ENCODE measurements at regions not wholly inside any gene's neighbourhood (a gene's known extent, or its start where the extent isn't known, plus 50 kb on each side); places are given as distances from the start of the nearest gene placed in this dataset.

DNA sequence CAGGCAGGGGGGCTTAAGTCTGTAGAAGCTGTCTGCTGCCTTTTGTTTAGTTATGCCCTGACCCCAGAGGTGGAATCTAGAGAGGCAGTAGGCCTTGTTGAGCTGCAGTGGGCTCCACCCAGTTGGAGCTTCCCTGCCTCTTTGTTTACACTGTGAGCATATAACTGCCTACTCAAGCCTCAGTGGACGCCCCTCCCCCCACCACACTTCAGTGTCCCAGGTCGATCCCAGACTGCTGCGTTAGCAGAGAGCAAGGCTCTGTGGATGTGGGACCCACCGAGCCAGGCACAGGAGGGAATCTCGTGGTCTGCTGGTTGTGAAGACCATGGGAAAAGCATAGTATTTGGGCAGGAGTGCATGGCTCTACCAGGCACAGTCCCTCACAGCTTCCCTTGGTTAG lies 446.8 kb upstream of the RARB start:
- Histone ChIP-seq H3K36me3 (ENCODE audit: insufficient read depth) (no peaks in the 10 kb centered on the region), H3K79me2 (ENCODE audit: insufficient read depth, low read depth) (no peaks in the 10 kb centered on the region), H4K20me1 (ENCODE audit: insufficient read depth) (no peaks in the 10 kb centered on the region), H3K4me1 (ENCODE audit: low read depth, poor library complexity, severe bottlenecking) (no peaks in the 10 kb centered on the region), H3K4me3 (IDR thresholded peaks at IDR 0.05; ENCODE audit: insufficient read depth, low read depth, low read length) (no peak overlapping the region), H3K4me2 (no peak overlapping the region), H3K27me3 (ENCODE audit: insufficient read depth, low read depth) (no peaks in the 10 kb centered on the region), H3K9ac (no peak overlapping the region), H2AFZ (ENCODE audit: low read depth) (no peak overlapping the region), H3K27ac (no peak overlapping the region)
- TF ChIP-seq, protein P1, sequence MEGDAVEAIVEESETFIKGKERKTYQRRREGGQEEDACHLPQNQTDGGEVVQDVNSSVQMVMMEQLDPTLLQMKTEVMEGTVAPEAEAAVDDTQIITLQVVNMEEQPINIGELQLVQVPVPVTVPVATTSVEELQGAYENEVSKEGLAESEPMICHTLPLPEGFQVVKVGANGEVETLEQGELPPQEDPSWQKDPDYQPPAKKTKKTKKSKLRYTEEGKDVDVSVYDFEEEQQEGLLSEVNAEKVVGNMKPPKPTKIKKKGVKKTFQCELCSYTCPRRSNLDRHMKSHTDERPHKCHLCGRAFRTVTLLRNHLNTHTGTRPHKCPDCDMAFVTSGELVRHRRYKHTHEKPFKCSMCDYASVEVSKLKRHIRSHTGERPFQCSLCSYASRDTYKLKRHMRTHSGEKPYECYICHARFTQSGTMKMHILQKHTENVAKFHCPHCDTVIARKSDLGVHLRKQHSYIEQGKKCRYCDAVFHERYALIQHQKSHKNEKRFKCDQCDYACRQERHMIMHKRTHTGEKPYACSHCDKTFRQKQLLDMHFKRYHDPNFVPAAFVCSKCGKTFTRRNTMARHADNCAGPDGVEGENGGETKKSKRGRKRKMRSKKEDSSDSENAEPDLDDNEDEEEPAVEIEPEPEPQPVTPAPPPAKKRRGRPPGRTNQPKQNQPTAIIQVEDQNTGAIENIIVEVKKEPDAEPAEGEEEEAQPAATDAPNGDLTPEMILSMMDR (conservative IDR thresholded peaks at IDR 0.05; ENCODE audit: low read depth, low read length) = no peak

- no peaks in the 10 kb centered on the region for H4K20me1 ChIP-seq (ENCODE audit: insufficient read depth)
- no peaks in the 10 kb centered on the region for H3K27me3 ChIP-seq (ENCODE audit: insufficient read depth, low read depth)
- TF ChIP-seq, protein P1 (conservative IDR thresholded peaks at IDR 0.05; ENCODE audit: low read depth, low read length) = no peak
- H3K27ac ChIP-seq = no peak overlapping the region
- no peaks in the 10 kb centered on the region for H3K4me1 ChIP-seq (ENCODE audit: low read depth, poor library complexity, severe bottlenecking)
- no peaks in the 10 kb centered on the region for H3K36me3 ChIP-seq (ENCODE audit: insufficient read depth)
- no peak overlapping the region for H2AFZ ChIP-seq (ENCODE audit: low read depth)
- H3K79me2 ChIP-seq (ENCODE audit: insufficient read depth, low read depth) = no peaks in the 10 kb centered on the region
- no peak overlapping the region for H3K4me3 ChIP-seq (IDR thresholded peaks at IDR 0.05; ENCODE audit: insufficient read depth, low read depth, low read length)
- no peak overlapping the region for H3K4me2 ChIP-seq
- H3K9ac ChIP-seq = no peak overlapping the region
Observed at GRCh38 chr3:24981924-24982323, 446.1 kb upstream of the RARB start.

DNA sequence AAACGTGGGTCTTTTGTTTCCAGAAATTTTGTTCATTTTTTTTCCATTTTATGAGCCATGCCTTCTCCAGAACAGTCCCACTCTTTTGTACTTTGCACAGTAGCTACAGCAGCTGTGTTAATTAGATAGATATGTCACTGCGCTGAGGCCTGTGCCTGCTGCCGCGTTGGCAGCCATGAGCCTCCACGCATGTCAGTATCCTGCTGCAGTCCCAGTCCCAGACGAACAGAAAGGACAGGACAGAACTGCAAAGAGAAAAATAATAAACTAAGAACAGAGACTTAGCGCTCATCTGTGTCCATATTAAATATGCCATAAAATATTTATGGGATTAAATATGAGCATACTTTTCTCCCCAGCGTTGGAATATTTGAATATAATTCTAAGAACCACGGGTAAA lies 442.4 kb upstream of the RARB start:
- Histone ChIP-seq H4K20me1 (ENCODE audit: insufficient read depth) (no peaks in the 10 kb centered on the region), H2AFZ (ENCODE audit: low read depth) (no peak overlapping the region), H3K9ac (no peak overlapping the region), H3K36me3 (ENCODE audit: insufficient read depth) (no peaks in the 10 kb centered on the region), H3K27me3 (ENCODE audit: insufficient read depth, low read depth) (no peaks in the 10 kb centered on the region), H3K4me2 (no peak overlapping the region), H3K27ac (no peak overlapping the region), H3K4me1 (ENCODE audit: low read depth, poor library complexity, severe bottlenecking) (no peaks in the 10 kb centered on the region), H3K79me2 (ENCODE audit: insufficient read depth, low read depth) (no peaks in the 10 kb centered on the region), H3K4me3 (IDR thresholded peaks at IDR 0.05; ENCODE audit: insufficient read depth, low read depth, low read length) (no peak overlapping the region)
- TF ChIP-seq, protein P1 (conservative IDR thresholded peaks at IDR 0.05; ENCODE audit: low read depth, low read length) = no peak

- Histone ChIP-seq H3K79me2 (ENCODE audit: insufficient read depth, low read depth) (no peaks in the 10 kb centered on the region), H3K9ac (no peak overlapping the region), H3K27me3 (ENCODE audit: insufficient read depth, low read depth) (no peaks in the 10 kb centered on the region), H3K4me3 (IDR thresholded peaks at IDR 0.05; ENCODE audit: insufficient read depth, low read depth, low read length) (no peak overlapping the region), H2AFZ (ENCODE audit: low read depth) (no peak overlapping the region), H4K20me1 (ENCODE audit: insufficient read depth) (no peaks in the 10 kb centered on the region), H3K36me3 (ENCODE audit: insufficient read depth) (no peaks in the 10 kb centered on the region), H3K4me1 (ENCODE audit: low read depth, poor library complexity, severe bottlenecking) (no peaks in the 10 kb centered on the region), H3K4me2 (no peak overlapping the region), H3K27ac (no peak overlapping the region)
- TF ChIP-seq, protein P1 (conservative IDR thresholded peaks at IDR 0.05; ENCODE audit: low read depth, low read length) = no peak
Observed at GRCh38 chr3:24986612-24987011, 441.5 kb upstream of the RARB start.

All from KMS-11 (cell line).